Ovary (tissue), 7 donors: ENCODE measurements at regions not wholly inside any gene's neighbourhood (a gene's known extent, or its start where the extent isn't known, plus 50 kb on each side); places are given as distances from the start of the nearest gene placed in this dataset.
A peak's percentile ranks its signal among the peaks of the same experiment; 100 is the strongest.

Source experiments
- DNase-seq, 5 donors: peaks; one replicate each; pipeline ENCODE4 v3.0.0-alpha.2; 2019 to 2020
- H3K27ac ChIP-seq, 2 donors: fragments of 200-600 bp; one replicate each; pipeline versions ENCODE4 v1.5.1 to v1.8.0; 2019 to 2022
- H3K27me3 ChIP-seq: fragments of 200-600 bp; one replicate; pipeline ENCODE4 v1.8.0; 2022
- H3K36me3 ChIP-seq: fragments of 200-600 bp; sonication (generic); one replicate; pipeline ENCODE4 v1.5.1; 2019
- H3K4me1 ChIP-seq: one replicate; pipeline ENCODE4 v1.8.1; 2013; ENCODE audit warnings: mild to moderate bottlenecking, moderate library complexity; ENCODE audit not compliant: insufficient read depth
- H3K4me3 ChIP-seq: fragments of 200-600 bp; sonication (generic); one replicate; pipeline ENCODE4 v1.5.1; 2017
- H3K9me3 ChIP-seq, 2 donors: fragments of 200-600 bp in 1 of 2; sonication (generic) in 1 of 2; one replicate each; pipeline versions ENCODE4 v1.5.1 to v1.8.1; 2013 to 2019; ENCODE audit warnings: mild to moderate bottlenecking in 1 of 2, moderate library complexity in 1 of 2
- CTCF ChIP-seq, 3 donors: fragments of 450-650 bp in 2 of 3; fragments of 200-600 bp in 1 of 3; IDR thresholded peaks; one replicate each; pipeline versions ENCODE4 v1.5.1 to v1.8.0; 2016 to 2022; ENCODE audit warnings: antibody characterized with exemption in 3 of 3, mild to moderate bottlenecking in 1 of 3
- EP300 ChIP-seq: sonication (generic); formaldehyde crosslinking; IDR thresholded peaks from one replicate; pipeline ENCODE4 v1.6.1; 2017; ENCODE audit warnings: antibody characterized with exemption
- POLR2A ChIP-seq: fragments of 450-650 bp; IDR thresholded peaks from one replicate; pipeline ENCODE4 v1.6.1; 2017; ENCODE audit warnings: antibody characterized with exemption, mild to moderate bottlenecking, moderate library complexity
- WGBS, 3 donors: extraction: QIAGEN DNeasy Blood & Tissue Kit in 1 of 3; methylation state at CpG; one replicate each; pipeline versions ENCODE4 v1.1.5 to v1.1.7; 2013 to 2017; 5-methylcytosine and 5-hydroxymethylcytosine counted together
- intact Hi-C, 4 donors: fragments of 100-400 bp; cut with DNase I; formaldehyde crosslinking; loops; one replicate each; pipeline versions ENCODE4 v1.11.0 to v1.15.1; 2022 to 2023
- donor health status: DM: no; HTN: no; CAD: no; lungs with moderate emphysema.
- donor health status: DM: no; HTN: no; CAD: no.
- donor health status: Bipolar disorder and iron deficiency.
- donor health status: DM: no; HTN: no; CAD: no.
- donor health status: DM: yes; HTN: yes; CAD: no.

- intact Hi-C loops = no loop called here
- TF ChIP-seq EP300 (no peak), POLR2A (no peak), CTCF (IDR thresholded peaks at IDR 0.05) (no peak)
- H3K4me3 ChIP-seq = no peak overlapping the region
- no peak overlapping the region for H3K27ac ChIP-seq
- H3K36me3 ChIP-seq = no peaks in the 10 kb centered on the region
- 69 to 78% (median 74%) methylated on average over 5 of the region's 5 CpGs for WGBS, 3 donors
- H3K9me3 ChIP-seq = no peaks in the 10 kb centered on the region
- peaks cover 2% of the 10 kb centered on the region for H3K4me1 ChIP-seq
- H3K27me3 ChIP-seq = no peaks in the 10 kb centered on the region
- DNase-seq = no peak
Measured at GRCh38 chr2:15794608-15795134, 145.7 kb upstream of the MYCN start.

GRCh38 chr2:15795426-15795825, 144.9 kb upstream of the MYCN start:
- peaks cover 2% of the 10 kb centered on the region for H3K4me1 ChIP-seq
- H3K9me3 ChIP-seq = no peaks in the 10 kb centered on the region
- H3K27ac ChIP-seq = no peak overlapping the region
- intact Hi-C loops = no loop called here
- DNase-seq = peak; percentile 29 to 60 (median 48)
- no peak for TF ChIP-seq CTCF (IDR thresholded peaks at IDR 0.05)
- TF ChIP-seq EP300 = no peak
- TF ChIP-seq POLR2A = no peak
- H3K4me3 ChIP-seq = no peak overlapping the region
- H3K36me3 ChIP-seq = no peaks in the 10 kb centered on the region
- 5 to 12% (median 11%) methylated on average over 10 of the region's 10 CpGs for WGBS, 3 donors
- no peaks in the 10 kb centered on the region for H3K27me3 ChIP-seq

- Histone ChIP-seq H3K4me3 (no peak overlapping the region), H3K9me3 (no peaks in the 10 kb centered on the region), H3K36me3 (no peaks in the 10 kb centered on the region), H3K4me1 (peaks cover 2% of the 10 kb centered on the region), H3K27me3 (no peaks in the 10 kb centered on the region), H3K27ac (no peak overlapping the region)
- intact Hi-C loops = no loop called here
- TF ChIP-seq EP300 = no peak
- TF ChIP-seq CTCF (IDR thresholded peaks at IDR 0.05) = no peak
- no peak for TF ChIP-seq POLR2A
- no peak for DNase-seq
- WGBS, 3 donors = 87 to 90% (median 87%) methylated on average over 9 of the region's 9 CpGs
Measured at GRCh38 chr2:15796167-15796942, 144.0 kb upstream of the MYCN start.

- H3K4me1 ChIP-seq = peaks cover 2% of the 10 kb centered on the region
- intact Hi-C loops = no loop called here
- H3K27me3 ChIP-seq = no peaks in the 10 kb centered on the region
- 73 to 79% (median 75%) methylated on average over 11 of the region's 11 CpGs for WGBS, 3 donors
- no peaks in the 10 kb centered on the region for H3K9me3 ChIP-seq
- DNase-seq = no peak
- TF ChIP-seq POLR2A (no peak), EP300 (no peak), CTCF (IDR thresholded peaks at IDR 0.05) (no peak)
- H3K36me3 ChIP-seq = no peaks in the 10 kb centered on the region
- no peak overlapping the region for H3K4me3 ChIP-seq
- no peak overlapping the region for H3K27ac ChIP-seq
Measured at GRCh38 chr2:15797231-15797938, 143.0 kb upstream of the MYCN start.
